HG02884 (cell line): ENCODE measurements at regions not wholly inside any gene's neighbourhood (a gene's known extent, or its start where the extent isn't known, plus 50 kb on each side); places are given as distances from the start of the nearest gene placed in this dataset.

ENCODE experiments used
- ATAC-seq: cut with Tn5 transposase; IDR thresholded peaks from one replicate; pipeline ENCODE4 v1.9.1; 2021; ENCODE audit warnings: mild to moderate bottlenecking, moderate library complexity; ENCODE audit not compliant: unreplicated experiment

GRCh38 chr4:124486423-124486822, 226.1 kb downstream of the ANKRD50 start:
- no peak for ATAC-seq

- ATAC-seq: no peak
Observed at GRCh38 chr4:124487651-124488050, 224.9 kb downstream of the ANKRD50 start.

- no peak for ATAC-seq
Observed at GRCh38 chr4:124491361-124492145, 221.0 kb downstream of the ANKRD50 start.

- no peak for ATAC-seq
Observed at GRCh38 chr4:124499261-124499660, 213.3 kb downstream of the ANKRD50 start.

- no peak for ATAC-seq
Observed at GRCh38 chr4:124501576-124501975, 211.0 kb downstream of the ANKRD50 start.

- ATAC-seq: no peak
Observed at GRCh38 chr4:124504431-124504830, 208.1 kb downstream of the ANKRD50 start.

- ATAC-seq: no peak
Observed at GRCh38 chr4:124505211-124505610, 207.3 kb downstream of the ANKRD50 start.

- no peak for ATAC-seq
Observed at GRCh38 chr4:124509151-124509550, 203.4 kb downstream of the ANKRD50 start.

- ATAC-seq: no peak
Observed at GRCh38 chr4:124514588-124514987, 197.9 kb downstream of the ANKRD50 start.

- no peak for ATAC-seq
Observed at GRCh38 chr4:124515591-124515990, 196.9 kb downstream of the ANKRD50 start.

- ATAC-seq: no peak
Observed at GRCh38 chr4:124519196-124519595, 193.3 kb downstream of the ANKRD50 start.

- ATAC-seq: no peak
Observed at GRCh38 chr4:124523816-124524215, 188.7 kb downstream of the ANKRD50 start.

GRCh38 chr4:124525524-124525923, 187.0 kb downstream of the ANKRD50 start:
- no peak for ATAC-seq

- no peak for ATAC-seq
Observed at GRCh38 chr4:124526331-124526730, 186.2 kb downstream of the ANKRD50 start.

GRCh38 chr4:124526769-124527168, 185.8 kb downstream of the ANKRD50 start:
- ATAC-seq: no peak

- ATAC-seq: no peak
Observed at GRCh38 chr4:124527364-124527763, 185.2 kb downstream of the ANKRD50 start.

- ATAC-seq: no peak
Observed at GRCh38 chr4:124529131-124529530, 183.4 kb downstream of the ANKRD50 start.

- ATAC-seq: no peak
Observed at GRCh38 chr4:124530464-124531077, 182.0 kb downstream of the ANKRD50 start.

- ATAC-seq: no peak
Observed at GRCh38 chr4:124534131-124534530, 178.4 kb downstream of the ANKRD50 start.

GRCh38 chr4:124535003-124535402, 177.5 kb downstream of the ANKRD50 start:
- no peak for ATAC-seq

GRCh38 chr4:124536946-124537345, 175.6 kb downstream of the ANKRD50 start:
- no peak for ATAC-seq

- no peak for ATAC-seq
Observed at GRCh38 chr4:124537971-124538370, 174.6 kb downstream of the ANKRD50 start.
